Activated CD4-positive, alpha-beta T cell treated with anti-CD3 and anti-CD28 coated beads, Interleukin-2, amount 50 U/mL, for 48 hours (primary cell): ENCODE measurements at regions not wholly inside any gene's neighbourhood (a gene's known extent, or its start where the extent isn't known, plus 50 kb on each side); places are given as distances from the start of the nearest gene placed in this dataset.

Source experiments
- DNase-seq, 2 experiments: peaks; one replicate each; pipeline ENCODE4 v3.0.0-alpha.2; 2020

DNA sequence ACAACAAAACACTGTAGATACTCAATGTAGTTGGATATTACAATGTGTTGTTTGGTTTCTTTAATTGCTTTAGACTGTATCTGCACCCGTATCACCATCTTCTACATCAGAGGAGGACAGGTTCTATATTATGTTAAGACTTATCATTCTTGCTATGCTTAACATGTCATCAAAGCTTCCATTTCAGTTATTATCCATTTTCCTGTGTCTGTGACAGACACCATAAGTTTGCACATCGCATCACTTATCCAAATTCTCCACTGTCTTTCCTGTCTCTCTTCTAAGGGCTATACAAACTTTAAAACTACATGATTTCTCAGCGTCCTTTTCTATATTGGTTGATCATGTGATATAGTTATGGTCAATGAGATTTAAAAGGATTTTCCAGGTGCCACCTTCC is 719.0 kb downstream of the TBC1D32 start:
- no peak for DNase-seq

DNA sequence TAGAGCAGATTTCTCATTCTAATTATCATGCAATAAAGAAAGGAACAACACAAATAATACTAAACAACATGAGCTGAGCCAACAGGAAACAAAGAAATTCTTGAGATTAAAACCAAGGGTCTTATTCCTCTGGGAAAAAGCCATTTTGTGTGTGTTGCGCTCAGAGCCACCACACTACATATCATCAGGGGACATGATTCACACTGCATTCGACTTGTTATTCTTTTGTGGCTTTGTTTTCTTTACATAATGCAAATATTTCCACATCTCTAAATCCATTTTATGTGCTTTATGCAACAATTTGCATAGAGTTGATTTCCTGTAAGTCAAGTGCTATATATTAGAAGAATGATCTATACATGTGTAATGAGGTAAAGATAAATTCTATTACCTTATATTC is 719.6 kb downstream of the TBC1D32 start:
- no peak for DNase-seq

DNA sequence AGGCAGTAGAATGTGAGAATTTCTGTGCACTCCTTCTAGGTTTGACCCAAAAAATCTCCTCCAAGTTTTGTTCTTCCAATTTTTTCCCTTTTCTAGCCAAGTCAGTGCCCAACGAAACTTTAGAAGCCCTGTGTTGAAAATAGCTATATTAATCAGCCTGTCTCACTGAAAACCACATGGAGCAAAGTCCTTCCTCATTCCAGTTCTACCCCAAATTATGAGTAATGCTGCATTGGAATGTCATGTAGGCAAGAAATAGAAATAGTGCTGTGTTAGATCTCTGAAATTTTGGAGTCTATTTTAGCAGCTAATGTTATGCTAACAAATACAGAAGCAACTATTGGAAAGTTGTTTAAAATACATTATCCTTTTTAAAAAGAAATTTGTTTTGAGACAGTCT is 725.5 kb downstream of the TBC1D32 start:
- DNase-seq: no peak

DNA sequence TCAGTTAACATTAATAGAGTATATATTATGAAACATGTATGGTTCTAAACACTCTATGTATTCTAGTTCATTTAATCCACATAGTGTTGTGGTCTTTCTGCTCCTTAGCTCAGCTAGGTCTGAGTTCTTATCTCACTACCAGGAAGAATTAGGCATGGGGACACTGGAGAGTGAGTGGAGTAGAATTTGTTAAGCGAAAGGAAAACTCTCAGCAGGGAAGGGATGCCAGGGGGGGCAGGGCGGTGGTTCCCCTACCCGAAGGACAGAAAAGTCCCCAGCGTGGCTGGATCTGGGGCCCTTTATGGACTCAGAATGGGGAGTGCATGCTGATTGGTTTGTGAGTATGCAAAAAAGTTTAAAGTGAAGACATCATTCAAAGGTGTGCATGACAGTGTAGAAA is 727.5 kb downstream of the TBC1D32 start:
- no peak for DNase-seq

DNA sequence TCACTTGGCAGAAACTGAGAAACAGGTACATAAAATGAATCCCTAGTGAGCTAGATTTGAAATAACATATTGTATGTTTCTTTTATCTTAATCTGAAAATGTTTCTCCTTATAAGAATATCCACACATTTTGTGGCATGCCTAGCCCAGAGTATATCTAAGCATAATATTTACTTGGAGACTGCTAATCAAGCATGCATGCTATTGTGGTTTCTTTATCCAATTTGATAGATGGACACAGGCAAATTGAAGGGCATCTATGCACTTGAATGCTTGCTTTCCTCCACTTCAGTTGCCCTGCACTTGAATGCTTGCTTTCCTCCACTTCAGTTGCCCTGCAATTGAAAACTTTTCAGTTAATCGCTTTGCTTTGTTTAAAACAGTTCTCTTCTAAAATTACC is 729.8 kb downstream of the TBC1D32 start:
- no peak for DNase-seq

DNA sequence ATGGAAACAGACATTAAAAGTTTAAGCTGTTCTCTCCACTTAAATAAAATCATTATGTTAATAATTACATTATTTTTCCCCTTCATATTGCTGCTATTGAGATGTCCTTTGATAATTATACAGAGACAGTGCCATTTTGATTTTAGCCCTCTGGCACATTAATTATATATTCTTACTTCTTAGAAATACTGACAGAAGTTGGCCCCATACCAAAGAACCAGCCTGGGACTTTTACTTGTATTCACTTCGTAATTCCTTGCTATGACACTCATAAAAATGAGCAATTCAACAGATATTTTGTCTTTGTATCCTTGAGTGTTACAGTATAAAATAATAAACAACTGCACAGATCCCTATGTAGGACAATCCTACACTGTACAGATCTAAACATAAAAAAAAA is 743.7 kb downstream of the TBC1D32 start:
- no peak for DNase-seq

DNA sequence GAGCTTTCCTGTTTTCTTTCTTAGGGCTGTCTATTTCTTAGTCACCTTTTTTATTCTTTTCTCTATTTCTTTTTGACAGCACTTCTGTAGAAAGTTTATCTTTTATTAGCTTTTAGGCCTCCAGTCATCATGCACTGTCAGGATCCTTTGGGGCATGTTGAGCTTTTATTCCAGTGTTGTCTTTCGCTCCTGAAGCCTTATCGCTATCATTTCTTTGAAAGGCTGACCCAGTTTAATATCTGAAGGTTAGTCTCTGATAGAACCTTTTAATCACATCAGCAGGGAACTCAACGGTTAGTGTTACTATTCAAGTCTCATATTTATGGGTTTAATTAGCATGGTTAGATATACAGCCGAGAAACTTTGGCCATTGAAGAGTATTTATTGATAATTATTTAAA is 745.9 kb downstream of the TBC1D32 start:
- DNase-seq: no peak

DNA sequence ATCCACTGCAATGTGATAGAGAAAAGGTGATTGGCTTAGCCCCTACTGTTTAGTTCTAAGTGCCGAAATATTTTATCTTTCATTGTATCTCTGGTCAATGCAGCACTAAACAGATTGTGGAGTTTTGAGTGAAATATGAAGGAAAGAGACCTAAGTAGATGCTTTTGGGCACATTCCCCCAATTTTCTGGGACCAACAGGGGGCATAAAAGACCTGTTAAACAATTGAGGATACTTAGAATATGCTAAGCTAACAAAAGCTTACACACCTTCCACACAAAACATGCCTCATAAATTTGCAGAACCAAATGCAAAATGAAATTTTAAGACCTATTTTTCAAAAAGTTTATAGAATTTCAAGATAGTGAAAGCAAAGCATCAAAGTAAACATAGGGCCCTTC is 746.9 kb downstream of the TBC1D32 start:
- no peak for DNase-seq

DNA sequence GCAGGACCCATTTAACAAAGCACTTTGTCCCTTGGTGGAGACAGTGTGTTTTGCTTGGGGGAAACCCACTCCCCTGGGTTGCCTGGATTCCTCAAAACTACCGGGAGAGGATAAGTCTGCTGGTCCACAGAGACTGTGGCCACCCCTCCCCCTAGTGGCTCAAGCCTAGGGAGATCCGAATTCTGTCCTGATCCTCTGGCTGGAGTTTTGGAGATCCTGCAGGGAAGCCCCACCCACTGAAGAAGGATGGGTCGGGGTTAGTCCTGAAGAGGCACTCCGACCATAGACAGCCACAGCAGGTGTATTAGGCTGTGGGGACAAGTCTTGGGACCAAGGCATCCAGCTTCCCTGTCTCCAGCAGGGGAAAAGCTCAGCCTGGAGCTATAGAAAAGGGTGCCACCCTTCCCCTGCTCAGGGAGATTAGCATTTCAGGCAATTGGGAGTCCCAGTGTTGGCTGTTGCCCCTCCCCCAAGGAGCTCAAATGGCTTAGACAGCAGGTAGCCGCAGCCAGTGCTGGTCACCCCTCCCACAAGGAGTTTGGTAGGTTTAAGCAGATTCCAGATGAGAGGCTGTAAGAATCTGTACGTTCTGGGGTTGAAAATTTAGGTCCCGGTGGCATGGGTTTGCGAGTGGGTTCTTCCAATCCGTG is 750.0 kb downstream of the TBC1D32 start:
- DNase-seq: no peak

DNA sequence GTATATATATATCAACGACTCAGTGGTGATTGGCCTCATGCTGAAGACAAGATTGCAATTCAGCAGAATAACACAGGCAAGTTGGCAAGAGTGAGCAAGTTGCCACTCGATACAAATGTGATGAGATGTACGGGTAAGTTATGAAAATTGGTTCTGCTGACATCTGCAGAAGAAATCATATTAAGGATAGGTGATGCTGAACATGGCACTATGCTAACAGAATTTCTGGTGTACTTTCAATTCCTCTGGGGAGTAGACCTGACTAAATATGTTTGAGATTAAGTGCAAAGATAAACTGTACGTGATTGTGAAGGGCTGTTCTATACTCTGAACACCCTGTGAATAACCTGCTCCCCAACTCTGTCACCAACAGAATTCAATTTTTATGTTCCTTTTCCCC is 758.2 kb downstream of the TBC1D32 start:
- DNase-seq: no peak

DNA sequence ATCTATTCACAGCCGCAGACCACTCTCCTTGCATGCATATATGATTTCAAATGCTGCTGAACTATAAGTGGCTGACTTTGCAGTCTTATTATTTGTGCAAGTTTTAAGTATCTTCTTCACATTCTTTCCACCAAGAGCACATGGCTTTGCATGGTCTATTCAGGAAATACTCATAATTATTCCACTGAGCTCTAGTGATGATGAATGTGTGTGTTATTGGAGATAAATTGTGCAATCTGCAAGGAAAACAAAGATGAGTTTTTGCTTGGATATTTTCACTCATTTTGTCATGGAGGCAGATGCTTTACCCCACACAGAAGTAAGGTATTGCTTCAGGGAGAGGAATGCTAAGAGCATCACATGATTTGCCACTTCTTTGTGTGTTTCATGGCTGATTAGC is 764.6 kb downstream of the TBC1D32 start:
- no peak for DNase-seq

DNA sequence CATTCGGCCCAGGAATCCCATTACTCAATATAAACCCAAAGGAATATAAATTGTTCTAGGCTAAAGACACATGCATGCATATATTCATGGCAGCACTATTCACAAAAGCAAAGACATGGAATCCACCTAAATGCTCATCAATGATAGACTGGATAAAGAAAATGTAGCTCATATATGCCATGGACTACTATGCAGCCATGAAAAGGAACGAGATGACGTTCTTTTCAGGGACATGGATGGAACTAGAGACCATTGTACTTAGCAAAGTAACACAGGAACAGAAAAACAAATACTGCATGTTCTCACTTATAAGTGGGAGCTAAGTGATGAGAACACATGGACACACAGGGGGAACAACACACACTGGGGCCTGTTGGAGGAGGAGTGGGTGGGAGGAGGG is 769.5 kb downstream of the TBC1D32 start:
- no peak for DNase-seq

DNA sequence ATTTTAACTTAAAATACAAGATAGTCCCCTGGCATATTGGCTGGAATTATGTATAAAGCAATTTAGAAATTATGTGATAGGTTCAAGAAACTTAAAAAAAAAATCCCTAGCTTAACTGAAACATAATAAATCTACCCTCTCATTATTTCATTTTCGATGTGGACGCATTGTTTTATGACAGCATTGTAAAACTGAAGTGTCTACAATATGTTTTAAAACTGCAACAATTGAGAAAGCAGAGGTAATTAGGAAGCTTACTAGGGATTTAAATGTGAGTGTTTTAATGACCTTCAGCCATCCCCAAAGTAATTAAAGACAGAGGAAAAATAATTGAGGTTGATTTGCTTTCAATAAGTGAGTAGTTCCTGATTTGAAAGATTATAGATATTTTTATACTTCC is 776.0 kb downstream of the TBC1D32 start:
- DNase-seq: no peak

DNA sequence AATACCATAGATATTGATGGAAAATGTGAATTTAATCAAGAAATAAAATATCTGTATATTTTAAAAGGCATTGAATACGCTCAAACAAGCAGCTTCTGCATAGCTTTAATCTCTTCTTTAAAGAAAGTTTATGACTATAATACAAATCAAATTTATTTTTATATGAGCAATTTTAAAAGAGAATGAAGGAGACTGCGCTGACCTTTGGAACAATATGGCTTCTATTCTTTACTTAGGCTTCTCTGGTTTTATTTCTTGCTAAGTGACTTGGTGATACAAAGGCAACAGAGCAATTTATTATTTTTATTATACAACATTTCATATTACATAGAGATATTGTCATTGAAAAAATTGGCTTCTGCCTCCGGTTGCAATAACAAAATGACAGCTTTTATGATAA is 776.7 kb downstream of the TBC1D32 start:
- no peak for DNase-seq

DNA sequence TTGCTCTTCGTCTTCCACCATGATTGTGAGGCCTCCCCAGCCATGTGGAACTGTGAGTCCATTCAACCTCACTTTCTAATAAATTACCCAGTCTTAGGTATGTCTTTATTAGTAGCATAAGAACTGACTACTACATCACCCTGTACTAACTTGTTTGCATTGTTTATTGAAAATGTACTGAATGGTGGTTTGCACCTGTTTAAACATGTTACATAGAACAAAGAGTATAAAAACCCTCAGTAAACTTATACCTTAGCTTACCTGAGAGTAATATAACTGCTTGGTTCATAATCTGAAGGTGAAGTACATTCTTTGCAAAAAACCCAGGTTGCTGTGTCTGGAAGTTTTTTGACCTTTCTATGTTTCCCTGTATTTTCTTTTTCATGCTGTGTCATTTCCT is 777.8 kb downstream of the TBC1D32 start:
- DNase-seq: no peak

DNA sequence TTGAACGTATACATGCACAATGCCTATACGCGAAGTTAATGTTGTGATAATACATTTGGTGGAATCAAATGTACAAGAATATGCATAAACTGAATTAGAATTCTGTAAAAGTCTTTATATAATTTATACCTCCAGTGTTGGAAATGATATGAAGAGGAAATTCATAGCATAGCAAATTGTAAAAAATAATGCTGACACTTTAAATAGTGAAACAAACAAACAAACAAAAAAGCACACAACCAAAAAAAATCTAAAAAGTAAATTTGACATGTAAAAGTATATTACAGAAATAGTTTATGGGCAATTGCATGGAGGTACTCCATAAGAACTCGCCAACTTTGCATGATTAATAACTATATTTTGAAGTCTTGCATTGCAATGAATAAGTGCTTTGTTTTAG is 780.9 kb downstream of the TBC1D32 start:
- DNase-seq: no peak

DNA sequence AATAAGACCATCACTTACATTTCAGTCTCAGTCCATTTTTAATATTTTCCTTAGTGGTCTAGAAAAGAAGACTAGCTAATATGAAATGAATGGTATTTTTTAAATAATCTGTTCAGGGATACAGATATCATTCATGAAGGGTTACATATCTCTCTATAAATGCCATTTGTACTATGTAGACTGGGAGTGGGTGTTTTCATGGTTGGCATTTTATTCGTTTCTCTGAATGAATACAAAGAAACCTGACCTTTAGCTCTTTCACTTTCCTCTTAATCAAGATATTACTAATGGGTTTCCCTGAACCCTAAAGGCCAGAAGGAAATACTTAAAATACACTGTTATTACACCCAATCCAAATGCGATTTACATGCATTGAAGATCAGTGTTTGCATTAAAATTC is 788.9 kb downstream of the TBC1D32 start:
- no peak for DNase-seq

DNA sequence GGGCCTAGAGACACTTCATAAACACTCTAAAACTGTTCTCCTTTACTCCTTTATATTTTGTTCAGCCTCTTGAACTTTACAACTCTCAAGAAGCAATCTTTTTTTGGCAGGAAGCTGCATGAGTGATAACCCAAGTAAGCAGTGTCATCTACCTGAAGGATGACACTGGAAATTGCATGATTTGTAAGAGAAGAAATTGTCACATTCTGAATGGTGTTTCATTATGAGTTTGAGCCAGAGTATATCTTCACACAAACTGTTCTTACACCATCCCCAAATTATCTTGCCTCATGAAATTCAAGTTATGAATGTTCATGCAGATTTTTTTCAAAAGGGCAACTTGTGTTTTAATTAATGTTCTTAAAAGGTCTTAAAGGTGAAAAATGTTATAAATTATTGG is 799.3 kb downstream of the TBC1D32 start:
- DNase-seq: no peak

DNA sequence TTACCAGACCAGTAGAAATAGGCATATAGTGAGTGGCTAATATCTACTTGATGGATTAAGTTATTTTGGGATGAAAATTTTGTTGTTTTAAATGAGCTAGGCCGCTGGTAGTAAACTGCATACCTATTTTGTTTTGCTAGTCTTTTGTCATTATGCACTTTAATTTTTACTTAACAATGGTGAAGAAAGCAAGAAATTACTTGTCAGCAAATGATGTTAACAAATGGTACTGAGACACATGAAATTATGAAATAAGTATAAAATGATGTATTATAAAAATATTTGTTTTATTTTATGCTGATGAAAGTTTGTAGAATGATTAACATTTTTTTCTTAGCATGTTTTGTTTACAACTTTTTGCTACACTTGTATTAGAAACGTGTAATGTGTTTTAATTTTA is 807.7 kb downstream of the TBC1D32 start:
- DNase-seq: no peak

DNA sequence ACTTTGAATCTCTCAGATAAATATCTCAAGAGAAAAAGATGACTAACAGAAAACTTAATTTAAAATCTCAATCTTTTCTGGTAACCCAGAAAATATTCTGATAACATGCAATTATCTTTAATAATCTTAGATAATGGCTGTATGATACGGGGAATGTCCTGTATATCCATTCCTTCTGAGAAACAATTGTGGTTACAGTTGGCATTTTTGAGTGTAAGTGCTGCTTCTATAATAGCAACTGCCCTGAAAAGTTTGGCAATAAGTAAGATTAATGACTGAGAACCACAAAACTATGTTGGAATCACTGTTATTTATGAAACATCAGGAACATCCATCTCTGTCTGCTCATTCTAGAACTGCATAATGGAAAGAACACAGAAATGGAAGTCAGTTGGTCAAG is 819.7 kb downstream of the TBC1D32 start:
- DNase-seq: no peak

DNA sequence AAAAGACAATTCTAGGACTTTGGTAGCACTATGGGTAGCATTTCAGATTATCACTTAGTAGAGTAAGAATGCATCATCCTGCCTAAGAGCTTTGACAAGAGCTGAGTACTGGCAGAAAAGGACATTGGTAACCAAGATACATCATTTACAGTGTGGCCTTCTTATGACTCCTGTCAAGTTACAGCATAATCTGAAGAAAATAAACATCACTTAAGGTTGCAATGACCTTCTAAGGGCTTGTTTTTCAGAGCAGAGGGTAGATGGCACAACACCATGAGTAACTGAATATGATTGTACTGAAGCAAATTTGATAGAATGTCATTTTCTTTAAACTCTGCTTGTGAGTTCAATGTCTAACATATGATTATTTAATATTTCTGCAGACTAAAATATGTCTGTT is 822.6 kb downstream of the TBC1D32 start:
- no peak for DNase-seq

DNA sequence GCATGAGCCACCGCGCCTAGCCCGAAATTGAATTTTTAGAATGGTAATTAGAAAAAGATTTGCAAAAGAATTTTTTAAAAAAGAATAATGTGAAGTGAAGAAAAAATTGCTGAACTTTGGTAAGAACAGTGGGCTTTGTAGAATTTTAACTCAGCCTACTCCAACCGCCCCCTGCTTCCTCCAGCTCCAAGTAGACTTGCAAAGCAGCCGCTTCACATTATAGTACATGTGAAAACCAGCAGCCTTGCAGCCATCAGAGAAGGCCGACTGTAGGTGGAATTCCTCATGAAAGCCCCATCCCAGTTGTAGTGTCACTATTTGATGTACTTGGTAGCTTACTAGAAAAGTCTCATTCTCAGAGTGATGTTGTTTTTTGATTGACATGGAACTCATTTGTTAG is 835.6 kb downstream of the TBC1D32 start:
- no peak for DNase-seq

DNA sequence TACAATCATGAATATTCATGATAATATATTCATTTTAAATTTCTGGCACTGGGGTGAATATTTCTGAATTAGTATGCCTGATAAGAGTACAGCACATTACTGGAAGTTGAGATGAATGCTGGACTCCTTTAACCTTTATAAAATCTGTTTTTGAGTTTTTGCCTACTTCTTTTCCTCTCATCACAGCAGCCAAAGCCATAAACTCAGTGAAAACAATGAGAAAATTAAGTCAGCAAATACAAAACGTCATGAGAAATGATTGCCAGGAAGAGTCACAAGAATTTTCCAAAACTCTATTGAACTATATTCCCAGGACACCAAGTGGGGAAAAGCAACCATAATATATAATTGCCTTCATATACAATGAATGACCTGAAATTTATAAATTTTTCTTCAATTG is 837.6 kb downstream of the TBC1D32 start:
- no peak for DNase-seq

DNA sequence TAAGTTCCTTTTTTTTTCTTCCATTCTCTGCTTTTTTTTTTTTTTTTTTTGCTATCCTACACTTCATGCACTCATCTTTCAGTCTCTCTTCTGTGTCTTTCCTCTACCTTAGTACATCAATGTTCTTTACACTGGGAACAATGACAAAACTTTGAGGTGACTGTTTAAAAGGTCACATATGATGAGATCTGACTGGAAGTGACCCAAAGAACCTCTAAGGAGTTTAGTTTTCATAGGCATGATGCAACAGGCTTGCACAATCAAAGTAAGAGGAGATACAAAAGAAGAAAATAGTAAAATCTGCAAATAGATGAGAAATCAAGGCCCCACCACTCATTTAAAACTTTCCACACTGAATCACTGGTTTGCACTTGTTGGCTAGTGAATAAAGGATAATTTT is 840.8 kb downstream of the TBC1D32 start:
- no peak for DNase-seq

DNA sequence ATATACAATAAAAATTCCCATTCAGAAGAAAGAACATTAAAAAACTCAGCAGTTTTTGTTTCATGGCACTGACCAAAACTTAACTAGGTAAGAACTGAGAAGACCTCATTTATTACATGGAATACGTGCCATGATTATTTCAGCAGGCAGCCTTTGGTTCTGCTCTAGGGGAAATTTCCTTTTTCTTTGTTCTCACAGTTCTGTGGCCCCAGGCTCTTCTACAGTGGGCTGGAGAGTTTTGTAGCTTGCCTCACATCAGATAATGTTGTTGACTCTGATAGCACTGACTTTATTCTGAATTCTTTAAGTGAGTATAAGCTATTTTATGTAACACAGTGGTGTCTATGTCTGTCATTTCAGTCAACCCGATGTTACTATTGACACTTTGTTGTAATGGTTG is 844.3 kb downstream of the TBC1D32 start:
- DNase-seq: no peak

DNA sequence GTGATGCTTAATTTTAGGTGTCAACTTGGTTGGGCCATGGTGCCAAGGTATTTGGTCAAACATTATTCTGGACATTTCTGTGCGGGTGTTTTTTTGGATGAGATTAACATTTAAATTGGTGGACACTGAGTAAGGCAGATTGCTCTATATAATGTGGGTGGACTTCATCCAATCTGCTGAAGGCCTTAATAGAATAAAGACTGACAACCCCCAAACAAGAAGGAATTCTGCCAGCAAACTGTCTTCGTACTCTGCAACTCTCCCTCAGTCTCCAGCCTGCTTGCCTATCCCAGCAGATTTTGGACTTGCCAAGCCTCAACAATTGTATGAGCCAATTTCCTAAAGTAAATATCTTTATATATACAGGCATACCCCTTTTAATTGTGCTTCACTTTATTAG is 850.1 kb downstream of the TBC1D32 start:
- no peak for DNase-seq
